Thoracic aorta (tissue), 2 donors: ENCODE measurements at regions not wholly inside any gene's neighbourhood (a gene's known extent, or its start where the extent isn't known, plus 50 kb on each side); places are given as distances from the start of the nearest gene placed in this dataset.

Experiments used
- ATAC-seq: fragments of 150-250 bp; one replicate; pipeline ENCODE4 v1.8.0; 2017; ENCODE audit warnings: low read depth; ENCODE audit not compliant: insufficient number of reproducible peaks, low FRiP score
- DNase-seq: peaks from one replicate; pipeline ENCODE4 v3.0.0-alpha.2; 2020; ENCODE audit warnings: low spot score
- H3K27ac ChIP-seq, 2 donors: fragments of 200-600 bp; sonication (generic); 1 replicate in 1 of 2; 2 replicates in 1 of 2; pipeline ENCODE4 v1.5.1; 2016; ENCODE audit warnings: mild to moderate bottlenecking in 2 of 2, moderate library complexity in 2 of 2
- H3K27me3 ChIP-seq: fragments of 200-600 bp; sonication (generic); replicated peaks from 2 replicates; pipeline ENCODE4 v1.6.0; 2016; ENCODE audit warnings: mild to moderate bottlenecking; ENCODE audit not compliant: insufficient read depth
- H3K36me3 ChIP-seq: fragments of 200-600 bp; sonication (generic); one replicate; pipeline ENCODE4 v1.5.1; 2016
- H3K4me1 ChIP-seq, 2 donors: fragments of 200-600 bp; sonication (generic); 1 replicate in 1 of 2; 2 replicates in 1 of 2; pipeline versions ENCODE4 v1.5.1 to v1.6.0; 2016; ENCODE audit warnings: low read depth in 2 of 2, mild to moderate bottlenecking in 1 of 2; ENCODE audit not compliant: control insufficient read depth in 1 of 2
- H3K4me3 ChIP-seq: fragments of 200-600 bp; sonication (generic); 2 replicates; pipeline ENCODE4 v1.5.1; 2016; ENCODE audit warnings: mild to moderate bottlenecking
- H3K9me3 ChIP-seq: fragments of 200-600 bp; sonication (generic); 2 replicates; pipeline ENCODE4 v1.5.1; 2016
- CTCF ChIP-seq: fragments of 200-600 bp; sonication (generic); IDR thresholded peaks from one replicate; pipeline ENCODE4 v1.5.1; 2019; ENCODE audit warnings: antibody characterized with exemption

GRCh38 chr16:48846277-48846676 is 236.3 kb upstream of the N4BP1 start:
- H3K4me3 ChIP-seq = no peak overlapping the region
- H3K36me3 ChIP-seq = no peaks in the 10 kb centered on the region
- no peaks in the 10 kb centered on the region for H3K4me1 ChIP-seq
- no peak for ATAC-seq
- no peak for TF ChIP-seq CTCF
- no peak overlapping the region for H3K27ac ChIP-seq
- H3K27me3 ChIP-seq = no peaks in the 10 kb centered on the region
- no peaks in the 10 kb centered on the region for H3K9me3 ChIP-seq
- no peak for DNase-seq

DNA sequence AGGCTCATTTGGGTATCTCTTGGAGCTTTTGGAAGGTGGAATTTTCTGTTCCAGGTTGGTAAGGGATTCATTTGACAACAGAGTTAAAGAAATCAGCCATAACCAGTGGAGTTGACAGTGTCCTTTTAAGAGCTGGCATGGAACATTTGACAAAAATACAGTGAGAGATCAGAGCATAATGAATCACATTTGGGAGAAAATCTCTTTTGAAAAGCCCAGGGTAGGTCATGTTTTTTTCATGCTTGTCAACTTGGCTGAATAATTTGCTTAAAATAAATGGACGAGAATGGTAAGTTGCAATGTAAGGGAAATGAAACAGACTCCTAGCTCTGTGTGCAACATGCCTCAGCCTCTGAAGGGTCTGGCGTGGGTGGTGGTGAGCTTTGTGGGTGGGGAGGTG is 235.3 kb upstream of the N4BP1 start:
- Histone ChIP-seq H3K27ac (no peak overlapping the region), H3K4me3 (no peak overlapping the region), H3K4me1 (no peaks in the 10 kb centered on the region), H3K9me3 (no peaks in the 10 kb centered on the region), H3K36me3 (no peaks in the 10 kb centered on the region), H3K27me3 (no peaks in the 10 kb centered on the region)
- ATAC-seq (no peak), DNase-seq (no peak)
- no peak for TF ChIP-seq CTCF

GRCh38 chr16:48838349-48838748 is 228.4 kb upstream of the N4BP1 start:
- no peak for DNase-seq
- ATAC-seq = no peak
- no peak overlapping the region for H3K4me3 ChIP-seq
- no peak overlapping the region for H3K27ac ChIP-seq
- H3K36me3 ChIP-seq = no peaks in the 10 kb centered on the region
- TF ChIP-seq CTCF = no peak
- H3K27me3 ChIP-seq = no peaks in the 10 kb centered on the region
- H3K4me1 ChIP-seq = no peaks in the 10 kb centered on the region
- no peaks in the 10 kb centered on the region for H3K9me3 ChIP-seq

GRCh38 chr16:48836636-48837035 is 226.7 kb upstream of the N4BP1 start:
- Histone ChIP-seq H3K36me3 (no peaks in the 10 kb centered on the region), H3K9me3 (no peaks in the 10 kb centered on the region), H3K4me3 (no peak overlapping the region), H3K27me3 (no peaks in the 10 kb centered on the region), H3K27ac (no peak overlapping the region), H3K4me1 (no peaks in the 10 kb centered on the region)
- no peak for DNase-seq
- no peak for TF ChIP-seq CTCF
- ATAC-seq = no peak

DNA sequence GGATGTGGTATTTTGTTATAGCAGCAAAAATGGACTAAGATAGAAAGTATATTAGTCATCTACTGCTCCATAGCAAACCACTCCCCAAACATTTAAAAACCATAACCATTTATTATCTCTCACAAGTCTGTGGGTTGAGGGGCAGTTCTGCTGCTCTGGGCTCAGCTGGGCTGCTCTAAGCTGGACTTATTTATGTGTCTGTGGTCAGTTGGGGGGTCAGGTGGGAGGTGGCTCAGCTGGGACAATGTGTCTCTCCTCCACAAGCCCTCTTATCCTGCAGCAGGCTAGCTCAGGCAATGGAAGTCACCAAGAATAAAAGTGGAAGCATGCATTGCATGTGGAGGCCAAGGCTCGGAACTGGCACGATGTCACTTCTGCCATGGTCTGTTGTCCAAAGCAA is 226.1 kb upstream of the N4BP1 start:
- Histone ChIP-seq H3K27ac (no peak overlapping the region), H3K36me3 (no peaks in the 10 kb centered on the region), H3K4me3 (no peak overlapping the region), H3K27me3 (no peaks in the 10 kb centered on the region), H3K9me3 (no peaks in the 10 kb centered on the region), H3K4me1 (no peaks in the 10 kb centered on the region)
- DNase-seq (no peak), ATAC-seq (no peak)
- TF ChIP-seq CTCF = no peak
